ENCODE measurements at regions not wholly inside any gene's neighbourhood (a gene's known extent, or its start where the extent isn't known, plus 50 kb on each side); places are given as distances from the start of the nearest gene placed in this dataset.

DNA sequence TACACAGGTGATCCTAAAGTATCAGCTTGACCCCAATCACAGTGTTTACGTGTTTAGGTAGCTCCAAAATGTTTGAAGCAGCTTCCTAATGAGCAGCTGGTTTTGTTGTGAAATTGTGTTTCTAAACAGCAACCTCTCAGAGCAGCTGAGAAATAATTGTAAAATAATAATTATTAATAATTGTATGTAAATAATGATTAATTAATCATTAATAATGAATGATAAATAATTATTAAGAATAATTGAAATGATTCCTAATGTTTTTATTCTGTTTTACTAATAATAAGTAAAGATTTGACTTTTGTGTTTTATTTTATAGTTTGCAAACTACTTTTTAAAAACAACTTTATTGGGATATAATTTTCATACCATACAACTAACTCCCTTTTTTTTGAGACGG lies 182.2 kb downstream of the URB2 start:
- no peak overlapping the region for H3K27ac ChIP-seq (ENCODE audit: low read length in 2 of 2)
- DNase-seq (no peak), ATAC-seq (ENCODE audit: low read depth) (no peak)
- H2AFZ ChIP-seq (ENCODE audit: insufficient read depth, low read depth, low read length, poor library complexity, severe bottlenecking), result no peak overlapping the region
- ChIA-PET POLR2A (no interaction called here), CTCF (no interaction called here)
- no peak overlapping the region for H3K4me2 ChIP-seq (replicated peaks; ENCODE audit: low read depth, low read length, poor library complexity, severe bottlenecking)
- no peaks in the 10 kb centered on the region for H3K36me3 ChIP-seq (replicated peaks in 1 of 2; ENCODE audit: control extremely low read depth in 1 of 2, control insufficient read depth in 1 of 2, extremely low read depth in 1 of 2, insufficient read depth in 2 of 2, low read length in 1 of 2)
- peaks cover 19% of the 10 kb centered on the region for H3K27me3 Mint-ChIP-seq
- H3K9me3 Mint-ChIP-seq (ENCODE audit: insufficient read depth), result peaks cover 20% of the 10 kb centered on the region
- no peak overlapping the region for H3K4me3 ChIP-seq (ENCODE audit: control extremely low read depth in 1 of 5, extremely low read depth in 1 of 5, insufficient read depth in 1 of 5, low read depth in 2 of 5, low read length in 4 of 5)
- H3K4me1 ChIP-seq (ENCODE audit: control insufficient read depth in 2 of 2, insufficient read depth in 2 of 2, low read length in 2 of 2), result no peaks in the 10 kb centered on the region
- no peaks in the 10 kb centered on the region for H3K27me3 ChIP-seq (replicated peaks in 1 of 4; ENCODE audit: control extremely low read depth in 1 of 4, control insufficient read depth in 3 of 4, insufficient read depth in 4 of 4, low read length in 3 of 4)
- intact Hi-C loops (cut with micrococcal nuclease), result no loop called here
- peaks cover 8 to 28% (median 26%) of the 10 kb centered on the region in 3 donors for H3K9me3 ChIP-seq (ENCODE audit: control extremely low read depth in 1 of 3, control insufficient read depth in 2 of 3, insufficient read depth in 1 of 3, low read length in 2 of 3)
- TF ChIP-seq EZH2 (IDR thresholded peaks at IDR 0.05; ENCODE audit: borderline replicate concordance, insufficient read depth, low read depth, low read length, poor library complexity, severe bottlenecking), result no peak
- TF ChIP-seq, protein P1, sequence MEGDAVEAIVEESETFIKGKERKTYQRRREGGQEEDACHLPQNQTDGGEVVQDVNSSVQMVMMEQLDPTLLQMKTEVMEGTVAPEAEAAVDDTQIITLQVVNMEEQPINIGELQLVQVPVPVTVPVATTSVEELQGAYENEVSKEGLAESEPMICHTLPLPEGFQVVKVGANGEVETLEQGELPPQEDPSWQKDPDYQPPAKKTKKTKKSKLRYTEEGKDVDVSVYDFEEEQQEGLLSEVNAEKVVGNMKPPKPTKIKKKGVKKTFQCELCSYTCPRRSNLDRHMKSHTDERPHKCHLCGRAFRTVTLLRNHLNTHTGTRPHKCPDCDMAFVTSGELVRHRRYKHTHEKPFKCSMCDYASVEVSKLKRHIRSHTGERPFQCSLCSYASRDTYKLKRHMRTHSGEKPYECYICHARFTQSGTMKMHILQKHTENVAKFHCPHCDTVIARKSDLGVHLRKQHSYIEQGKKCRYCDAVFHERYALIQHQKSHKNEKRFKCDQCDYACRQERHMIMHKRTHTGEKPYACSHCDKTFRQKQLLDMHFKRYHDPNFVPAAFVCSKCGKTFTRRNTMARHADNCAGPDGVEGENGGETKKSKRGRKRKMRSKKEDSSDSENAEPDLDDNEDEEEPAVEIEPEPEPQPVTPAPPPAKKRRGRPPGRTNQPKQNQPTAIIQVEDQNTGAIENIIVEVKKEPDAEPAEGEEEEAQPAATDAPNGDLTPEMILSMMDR (IDR thresholded peaks at IDR 0.05), result no peak
- no peak overlapping the region for H3K9ac ChIP-seq (ENCODE audit: low read length)
- no peak overlapping the region for H3K4me3 Mint-ChIP-seq
- no peaks in the 10 kb centered on the region for H3K4me1 Mint-ChIP-seq
- WGBS (ENCODE audit: insufficient coverage), result 100% methylated on average over 1 of the region's 2 CpGs
- no peaks in the 10 kb centered on the region for H3K79me2 ChIP-seq (ENCODE audit: control insufficient read depth, insufficient read depth, low read length)
- no peak overlapping the region for H3K27ac Mint-ChIP-seq
- H4K20me1 ChIP-seq (ENCODE audit: control insufficient read depth, insufficient read depth, low read length, poor library complexity, severe bottlenecking), result no peaks in the 10 kb centered on the region

DNA sequence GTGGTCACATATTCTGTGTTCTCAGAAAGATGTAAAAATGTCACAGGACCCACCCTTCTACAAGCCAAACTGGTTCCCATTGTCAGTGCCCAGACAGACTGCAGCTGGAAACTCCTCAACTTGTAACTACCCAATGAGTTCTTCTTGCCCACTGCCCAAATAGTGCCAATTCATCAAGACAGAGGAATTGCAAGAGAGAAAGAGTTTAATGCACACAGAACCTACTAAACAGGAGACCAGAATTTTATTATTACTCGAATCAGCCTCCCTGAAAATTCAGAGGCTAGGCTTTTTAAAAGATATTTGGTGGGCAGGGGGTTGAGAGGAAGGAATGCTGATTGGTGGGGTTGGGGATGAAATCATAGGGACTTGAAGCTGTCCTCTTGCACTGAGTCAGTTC lies 184.1 kb downstream of the URB2 start:
- no peak for TF ChIP-seq EZH2 (IDR thresholded peaks at IDR 0.05; ENCODE audit: borderline replicate concordance, insufficient read depth, low read depth, low read length, poor library complexity, severe bottlenecking)
- TF ChIP-seq, protein P1 (IDR thresholded peaks at IDR 0.05), result no peak
- no peak overlapping the region for H3K27ac Mint-ChIP-seq
- H3K27me3 ChIP-seq (replicated peaks in 1 of 4; ENCODE audit: control extremely low read depth in 1 of 4, control insufficient read depth in 3 of 4, insufficient read depth in 4 of 4, low read length in 3 of 4), result no peaks in the 10 kb centered on the region
- no peaks in the 10 kb centered on the region for H3K4me1 Mint-ChIP-seq
- no peak for DNase-seq
- no peak overlapping the region for H3K4me3 Mint-ChIP-seq
- H2AFZ ChIP-seq (ENCODE audit: insufficient read depth, low read depth, low read length, poor library complexity, severe bottlenecking), result no peak overlapping the region
- no CpG with 5 or more reads among the region's 1 CpG for WGBS (ENCODE audit: insufficient coverage)
- H3K4me2 ChIP-seq (replicated peaks; ENCODE audit: low read depth, low read length, poor library complexity, severe bottlenecking), result no peak overlapping the region
- H3K79me2 ChIP-seq (ENCODE audit: control insufficient read depth, insufficient read depth, low read length), result no peaks in the 10 kb centered on the region
- POLR2A ChIA-PET, result no interaction called here
- ATAC-seq (ENCODE audit: low read depth), result no peak
- intact Hi-C loops (cut with micrococcal nuclease), result no loop called here
- peaks cover 28% of the 10 kb centered on the region for H3K27me3 Mint-ChIP-seq
- H3K4me1 ChIP-seq (ENCODE audit: control insufficient read depth in 2 of 2, insufficient read depth in 2 of 2, low read length in 2 of 2), result no peaks in the 10 kb centered on the region
- peaks cover 17% of the 10 kb centered on the region for H3K9me3 Mint-ChIP-seq (ENCODE audit: insufficient read depth)
- no peak overlapping the region for H3K9ac ChIP-seq (ENCODE audit: low read length)
- no peak overlapping the region for H3K4me3 ChIP-seq (ENCODE audit: control extremely low read depth in 1 of 5, extremely low read depth in 1 of 5, insufficient read depth in 1 of 5, low read depth in 2 of 5, low read length in 4 of 5)
- H3K36me3 ChIP-seq (replicated peaks in 1 of 2; ENCODE audit: control extremely low read depth in 1 of 2, control insufficient read depth in 1 of 2, extremely low read depth in 1 of 2, insufficient read depth in 2 of 2, low read length in 1 of 2), result no peaks in the 10 kb centered on the region
- H4K20me1 ChIP-seq (ENCODE audit: control insufficient read depth, insufficient read depth, low read length, poor library complexity, severe bottlenecking), result no peaks in the 10 kb centered on the region
- H3K27ac ChIP-seq (ENCODE audit: low read length in 2 of 2), result no peak overlapping the region
- CTCF ChIA-PET, result no interaction called here
- H3K9me3 ChIP-seq (ENCODE audit: control extremely low read depth in 1 of 3, control insufficient read depth in 2 of 3, insufficient read depth in 1 of 3, low read length in 2 of 3), result peaks cover 8 to 18% (median 17%) of the 10 kb centered on the region in 3 donors

Data from B cell (primary cell).